ENCODE measurements at regions not wholly inside any gene's neighbourhood (a gene's known extent, or its start where the extent isn't known, plus 50 kb on each side); places are given as distances from the start of the nearest gene placed in this dataset.

DNA sequence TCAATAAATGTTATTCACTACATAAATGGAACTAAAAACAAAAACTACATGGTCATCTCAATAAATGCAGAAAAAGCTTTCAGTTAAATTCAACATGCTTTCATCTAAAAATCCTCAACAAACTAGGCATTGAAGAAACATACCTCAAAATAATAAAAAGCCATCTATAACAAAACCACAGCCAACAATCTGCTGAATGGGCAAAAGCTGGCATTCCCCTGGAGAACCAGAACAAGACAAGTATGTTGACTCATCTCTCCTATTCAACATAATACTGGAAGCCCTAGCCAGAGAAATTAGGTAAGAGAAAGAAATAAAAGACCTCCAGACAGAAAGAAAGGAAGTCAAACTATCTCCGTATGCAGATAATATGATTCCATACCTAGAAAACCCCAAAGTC is 759.9 kb downstream of the EPHA3 start:
- TF ChIP-seq, protein P1, sequence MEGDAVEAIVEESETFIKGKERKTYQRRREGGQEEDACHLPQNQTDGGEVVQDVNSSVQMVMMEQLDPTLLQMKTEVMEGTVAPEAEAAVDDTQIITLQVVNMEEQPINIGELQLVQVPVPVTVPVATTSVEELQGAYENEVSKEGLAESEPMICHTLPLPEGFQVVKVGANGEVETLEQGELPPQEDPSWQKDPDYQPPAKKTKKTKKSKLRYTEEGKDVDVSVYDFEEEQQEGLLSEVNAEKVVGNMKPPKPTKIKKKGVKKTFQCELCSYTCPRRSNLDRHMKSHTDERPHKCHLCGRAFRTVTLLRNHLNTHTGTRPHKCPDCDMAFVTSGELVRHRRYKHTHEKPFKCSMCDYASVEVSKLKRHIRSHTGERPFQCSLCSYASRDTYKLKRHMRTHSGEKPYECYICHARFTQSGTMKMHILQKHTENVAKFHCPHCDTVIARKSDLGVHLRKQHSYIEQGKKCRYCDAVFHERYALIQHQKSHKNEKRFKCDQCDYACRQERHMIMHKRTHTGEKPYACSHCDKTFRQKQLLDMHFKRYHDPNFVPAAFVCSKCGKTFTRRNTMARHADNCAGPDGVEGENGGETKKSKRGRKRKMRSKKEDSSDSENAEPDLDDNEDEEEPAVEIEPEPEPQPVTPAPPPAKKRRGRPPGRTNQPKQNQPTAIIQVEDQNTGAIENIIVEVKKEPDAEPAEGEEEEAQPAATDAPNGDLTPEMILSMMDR (IDR thresholded peaks at IDR 0.05; ENCODE audit: poor library complexity, severe bottlenecking): no peak
- TF ChIP-seq EP300 (conservative IDR thresholded peaks at IDR 0.05; ENCODE audit: poor library complexity, severe bottlenecking) (no peak), REST (IDR thresholded peaks at IDR 0.05; ENCODE audit: borderline replicate concordance) (no peak)
